ENCODE measurements at regions not wholly inside any gene's neighbourhood (a gene's known extent, or its start where the extent isn't known, plus 50 kb on each side); places are given as distances from the start of the nearest gene placed in this dataset.

GRCh38 chr15:70440416-70441138, 322.8 kb downstream of the UACA start:
- WGBS, 2 experiments (ENCODE audit: insufficient coverage in 2 of 2): 91 to 98% methylated on average over 6 to 8 of the region's 10 CpGs

DNA sequence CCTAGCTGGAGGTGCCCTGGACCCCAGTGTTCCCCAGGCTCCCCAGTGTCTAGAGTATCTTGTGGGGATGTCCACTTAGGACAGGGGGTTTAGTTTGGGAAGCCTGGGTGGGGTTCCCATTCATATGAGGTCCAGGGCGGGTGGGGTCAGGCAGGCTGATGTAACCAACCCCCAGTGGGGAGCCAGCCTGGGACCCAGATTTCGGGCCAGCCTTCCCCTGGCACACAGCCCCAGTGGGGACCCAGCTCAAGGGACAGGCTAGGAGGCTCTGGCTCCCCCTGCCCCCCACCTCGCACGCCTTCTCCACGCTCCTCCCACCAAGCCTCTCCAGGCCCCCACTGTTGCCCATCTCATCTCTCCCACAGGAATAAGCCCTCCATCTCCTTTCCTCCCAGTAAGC, 323.5 kb downstream of the UACA start:
- no peak overlapping the region for H3K27ac ChIP-seq (ENCODE audit: low read depth, low read length, severe bottlenecking)
- no peaks in the 10 kb centered on the region for H3K9me3 ChIP-seq (ENCODE audit: control insufficient read depth, low read length)
- WGBS, 2 experiments (ENCODE audit: insufficient coverage in 2 of 2): 89 to 100% methylated on average over 1 to 5 of the region's 5 CpGs
- no peaks in the 10 kb centered on the region for H3K36me3 ChIP-seq (ENCODE audit: control insufficient read depth, insufficient read depth, low read length)
- H3K4me3 ChIP-seq (ENCODE audit: extremely low read depth, insufficient read depth, low read length, poor library complexity, severe bottlenecking): no peak overlapping the region
- peaks cover 7% of the 10 kb centered on the region for H3K4me1 ChIP-seq (ENCODE audit: control insufficient read depth, insufficient read depth, low read length, poor library complexity, severe bottlenecking)

More at GRCh38 chr15:70440416-70441138, 322.8 kb downstream of the UACA start:
- Histone ChIP-seq H3K4me1 (ENCODE audit: control insufficient read depth, insufficient read depth, low read length, poor library complexity, severe bottlenecking) (peaks cover 7% of the 10 kb centered on the region), H3K27ac (ENCODE audit: low read depth, low read length, severe bottlenecking) (no peak overlapping the region), H3K9me3 (ENCODE audit: control insufficient read depth, low read length) (no peaks in the 10 kb centered on the region), H3K4me3 (ENCODE audit: extremely low read depth, insufficient read depth, low read length, poor library complexity, severe bottlenecking) (no peak overlapping the region), H3K36me3 (ENCODE audit: control insufficient read depth, insufficient read depth, low read length) (no peaks in the 10 kb centered on the region)

DNA sequence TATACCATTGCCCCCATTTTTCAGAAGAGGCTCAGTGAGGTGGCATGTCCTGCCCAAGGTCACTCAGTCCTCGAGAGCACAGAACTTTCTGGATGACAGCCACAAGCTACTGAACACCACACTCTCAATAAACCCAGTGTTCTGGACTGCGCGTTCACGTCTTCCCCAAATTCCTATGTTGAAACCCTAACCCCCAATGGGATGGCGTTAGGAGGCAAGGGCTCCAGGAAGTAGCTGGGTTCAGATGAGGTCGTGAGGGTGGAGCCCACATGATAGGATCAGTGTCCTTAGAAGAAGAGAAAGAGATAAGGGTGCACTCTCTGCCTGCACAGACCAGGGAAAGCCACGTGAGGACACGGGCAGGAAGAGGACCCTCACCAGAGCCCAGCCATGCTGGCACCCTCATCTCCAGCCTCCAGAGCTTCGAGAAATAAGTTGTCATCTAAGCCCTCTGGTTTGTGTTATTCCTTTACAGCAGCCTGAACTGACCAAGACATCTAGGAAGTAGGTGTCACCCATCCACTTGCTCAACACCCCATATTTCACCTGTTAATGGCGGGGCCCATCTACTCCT, 324.0 kb downstream of the UACA start:
- Histone ChIP-seq H3K9me3 (ENCODE audit: control insufficient read depth, low read length) (no peaks in the 10 kb centered on the region), H3K4me1 (ENCODE audit: control insufficient read depth, insufficient read depth, low read length, poor library complexity, severe bottlenecking) (peaks cover 7% of the 10 kb centered on the region), H3K4me3 (ENCODE audit: extremely low read depth, insufficient read depth, low read length, poor library complexity, severe bottlenecking) (no peak overlapping the region), H3K36me3 (ENCODE audit: control insufficient read depth, insufficient read depth, low read length) (no peaks in the 10 kb centered on the region), H3K27ac (ENCODE audit: low read depth, low read length, severe bottlenecking) (no peak overlapping the region)
- 92 to 100% methylated on average over 4 to 6 of the region's 10 CpGs for WGBS, 2 experiments (ENCODE audit: insufficient coverage in 2 of 2)

DNA sequence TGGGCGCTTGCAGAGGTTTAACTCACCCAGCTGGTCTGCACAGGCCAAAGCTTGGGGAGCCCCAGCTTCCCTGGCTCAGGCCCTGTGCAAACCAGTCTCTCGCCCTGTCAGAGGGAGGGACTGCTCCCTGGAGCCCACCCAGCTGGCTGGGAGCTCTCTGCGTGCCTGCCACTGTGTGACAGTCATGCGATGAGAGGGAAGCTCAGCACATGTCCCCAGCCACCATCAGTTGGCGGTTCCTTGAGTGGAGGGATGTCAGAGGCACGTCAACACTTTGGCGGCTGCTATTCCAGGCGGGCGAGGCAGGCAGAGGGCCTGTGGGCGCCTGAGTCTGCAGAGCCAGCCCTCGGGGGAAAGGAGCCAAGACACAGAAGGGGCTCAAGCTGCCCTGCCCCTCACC, 324.6 kb downstream of the UACA start:
- 87 to 96% methylated on average over 4 to 11 of the region's 11 CpGs for WGBS, 2 experiments (ENCODE audit: insufficient coverage in 2 of 2)
- no peaks in the 10 kb centered on the region for H3K9me3 ChIP-seq (ENCODE audit: control insufficient read depth, low read length)
- H3K27ac ChIP-seq (ENCODE audit: low read depth, low read length, severe bottlenecking): no peak overlapping the region
- no peak overlapping the region for H3K4me3 ChIP-seq (ENCODE audit: extremely low read depth, insufficient read depth, low read length, poor library complexity, severe bottlenecking)
- H3K36me3 ChIP-seq (ENCODE audit: control insufficient read depth, insufficient read depth, low read length): no peaks in the 10 kb centered on the region
- H3K4me1 ChIP-seq (ENCODE audit: control insufficient read depth, insufficient read depth, low read length, poor library complexity, severe bottlenecking): peaks cover 7% of the 10 kb centered on the region

DNA sequence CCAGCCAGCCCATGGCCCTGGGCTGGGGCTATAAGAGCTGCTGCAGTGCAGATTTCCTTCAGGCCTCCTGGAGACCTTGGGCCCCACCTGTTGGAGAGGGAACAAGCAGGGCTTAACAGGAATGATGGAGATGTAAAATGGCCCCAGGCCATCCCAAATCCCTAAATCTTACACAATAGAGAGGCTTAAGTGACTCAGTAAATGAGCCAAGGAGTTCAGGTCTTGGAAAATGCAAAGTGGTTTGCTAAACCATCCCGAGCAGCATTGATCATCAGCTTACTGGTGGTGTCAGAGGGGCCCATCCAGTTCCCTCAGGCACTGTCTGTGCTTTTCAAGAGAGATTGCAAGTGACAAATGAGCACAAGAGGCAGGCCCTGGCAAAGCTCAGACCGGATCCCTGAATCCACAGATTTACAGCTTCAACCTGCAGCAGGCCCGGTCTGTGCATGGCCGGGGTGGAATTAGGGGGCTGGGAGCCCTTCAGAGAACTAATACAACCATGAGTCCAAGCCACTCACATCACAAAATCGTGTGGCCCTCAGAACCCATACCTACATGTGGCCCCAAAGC, 325.4 kb downstream of the UACA start:
- no peak overlapping the region for H3K27ac ChIP-seq (ENCODE audit: low read depth, low read length, severe bottlenecking)
- H3K9me3 ChIP-seq (ENCODE audit: control insufficient read depth, low read length): no peaks in the 10 kb centered on the region
- no peak overlapping the region for H3K4me3 ChIP-seq (ENCODE audit: extremely low read depth, insufficient read depth, low read length, poor library complexity, severe bottlenecking)
- WGBS, 2 experiments (ENCODE audit: insufficient coverage in 2 of 2): 66 to 92% methylated on average over 2 to 4 of the region's 5 CpGs
- H3K4me1 ChIP-seq (ENCODE audit: control insufficient read depth, insufficient read depth, low read length, poor library complexity, severe bottlenecking): peaks cover 7% of the 10 kb centered on the region
- no peaks in the 10 kb centered on the region for H3K36me3 ChIP-seq (ENCODE audit: control insufficient read depth, insufficient read depth, low read length)

GRCh38 chr15:70437089-70437488, 326.3 kb downstream of the UACA start:
- no peaks in the 10 kb centered on the region for H3K36me3 ChIP-seq (ENCODE audit: control insufficient read depth, insufficient read depth, low read length)
- 91 to 93% methylated on average over 5 to 6 of the region's 6 CpGs for WGBS, 2 experiments (ENCODE audit: insufficient coverage in 2 of 2)
- peaks cover 7% of the 10 kb centered on the region for H3K4me1 ChIP-seq (ENCODE audit: control insufficient read depth, insufficient read depth, low read length, poor library complexity, severe bottlenecking)

GRCh38 chr15:70436428-70436827, 326.9 kb downstream of the UACA start:
- Histone ChIP-seq H3K36me3 (ENCODE audit: control insufficient read depth, insufficient read depth, low read length) (no peaks in the 10 kb centered on the region), H3K27ac (ENCODE audit: low read depth, low read length, severe bottlenecking) (no peak overlapping the region), H3K4me3 (ENCODE audit: extremely low read depth, insufficient read depth, low read length, poor library complexity, severe bottlenecking) (no peak overlapping the region), H3K4me1 (ENCODE audit: control insufficient read depth, insufficient read depth, low read length, poor library complexity, severe bottlenecking) (peaks cover 7% of the 10 kb centered on the region), H3K9me3 (ENCODE audit: control insufficient read depth, low read length) (no peaks in the 10 kb centered on the region)
- WGBS, 2 experiments (ENCODE audit: insufficient coverage in 2 of 2): 90 to 100% methylated on average over 1 to 2 of the region's 3 CpGs

More at GRCh38 chr15:70437089-70437488, 326.3 kb downstream of the UACA start:
- Histone ChIP-seq H3K4me3 (ENCODE audit: extremely low read depth, insufficient read depth, low read length, poor library complexity, severe bottlenecking) (no peak overlapping the region), H3K9me3 (ENCODE audit: control insufficient read depth, low read length) (no peaks in the 10 kb centered on the region), H3K27ac (ENCODE audit: low read depth, low read length, severe bottlenecking) (no peak overlapping the region)

GRCh38 chr15:70435872-70436271, 327.5 kb downstream of the UACA start:
- H3K4me3 ChIP-seq (ENCODE audit: extremely low read depth, insufficient read depth, low read length, poor library complexity, severe bottlenecking): no peak overlapping the region
- 77 to 100% methylated on average over 1 to 2 of the region's 2 CpGs for WGBS, 2 experiments (ENCODE audit: insufficient coverage in 2 of 2)
- H3K36me3 ChIP-seq (ENCODE audit: control insufficient read depth, insufficient read depth, low read length): no peaks in the 10 kb centered on the region
- no peak overlapping the region for H3K27ac ChIP-seq (ENCODE audit: low read depth, low read length, severe bottlenecking)
- H3K9me3 ChIP-seq (ENCODE audit: control insufficient read depth, low read length): no peaks in the 10 kb centered on the region
- H3K4me1 ChIP-seq (ENCODE audit: control insufficient read depth, insufficient read depth, low read length, poor library complexity, severe bottlenecking): peaks cover 7% of the 10 kb centered on the region

DNA sequence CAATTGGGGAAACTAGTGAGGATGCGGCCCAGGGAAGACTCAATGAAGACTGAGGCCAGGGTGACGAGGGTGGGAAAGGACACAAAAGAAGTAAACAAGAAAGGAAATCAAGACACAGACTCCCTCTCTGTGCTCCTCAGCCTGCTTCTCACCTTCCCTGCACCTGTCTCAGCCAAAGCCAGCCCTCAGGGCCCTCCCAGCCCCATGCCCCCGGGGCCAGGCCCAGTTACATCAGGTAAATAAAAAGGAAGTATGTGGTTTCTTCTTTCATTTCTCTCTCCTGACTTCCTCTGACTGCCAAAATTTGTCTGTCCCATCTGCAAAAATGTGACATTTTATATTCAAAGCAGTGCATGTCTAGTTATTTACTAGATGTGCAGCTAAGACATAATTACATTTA, 328.0 kb downstream of the UACA start:
- WGBS, 2 experiments (ENCODE audit: insufficient coverage in 2 of 2): 76 to 92% methylated on average over 1 to 2 of the region's 3 CpGs
- Histone ChIP-seq H3K36me3 (ENCODE audit: control insufficient read depth, insufficient read depth, low read length) (no peaks in the 10 kb centered on the region), H3K4me1 (ENCODE audit: control insufficient read depth, insufficient read depth, low read length, poor library complexity, severe bottlenecking) (peaks cover 7% of the 10 kb centered on the region), H3K4me3 (ENCODE audit: extremely low read depth, insufficient read depth, low read length, poor library complexity, severe bottlenecking) (no peak overlapping the region), H3K9me3 (ENCODE audit: control insufficient read depth, low read length) (no peaks in the 10 kb centered on the region), H3K27ac (ENCODE audit: low read depth, low read length, severe bottlenecking) (no peak overlapping the region)

GRCh38 chr15:70433586-70434324, 329.6 kb downstream of the UACA start:
- H3K4me3 ChIP-seq (ENCODE audit: extremely low read depth, insufficient read depth, low read length, poor library complexity, severe bottlenecking): no peak overlapping the region
- peaks cover 7% of the 10 kb centered on the region for H3K4me1 ChIP-seq (ENCODE audit: control insufficient read depth, insufficient read depth, low read length, poor library complexity, severe bottlenecking)
- H3K36me3 ChIP-seq (ENCODE audit: control insufficient read depth, insufficient read depth, low read length): no peaks in the 10 kb centered on the region
- H3K27ac ChIP-seq (ENCODE audit: low read depth, low read length, severe bottlenecking): peak overlapping the region; percentile 53
- 84 to 86% methylated on average over 14 of the region's 19 CpGs for WGBS, 2 experiments (ENCODE audit: insufficient coverage in 2 of 2)
- H3K9me3 ChIP-seq (ENCODE audit: control insufficient read depth, low read length): peaks cover 8% of the 10 kb centered on the region

Data from mesodermal cell (in vitro differentiated cells).